ENCODE measurements at regions not wholly inside any gene's neighbourhood (a gene's known extent, or its start where the extent isn't known, plus 50 kb on each side); places are given as distances from the start of the nearest gene placed in this dataset.
"Not testable (repeated sequence)": the region's sequence is repeated elsewhere in the genome, so short reads cannot be mapped to it uniquely, and the experiment has no call there.

GRCh38 chr17:15872677-15873076 lies 72.3 kb upstream of the ADORA2B start:
- H2BK15ac ChIP-seq (ENCODE audit: low read length); H3K79me1 ChIP-seq (ENCODE audit: low read depth, low read length); H4K91ac ChIP-seq (ENCODE audit: low read depth, low read length, poor library complexity); H3K9me3 ChIP-seq (replicated peaks in 1 of 2; ENCODE audit: control insufficient read depth in 2 of 2, insufficient read depth in 1 of 2, low read depth in 1 of 2, low read length in 2 of 2); H2BK120ac ChIP-seq (ENCODE audit: low read depth, low read length); H3K9ac ChIP-seq (ENCODE audit: low read depth, low read length, poor library complexity); H3K4ac ChIP-seq (ENCODE audit: low read length); H3K18ac ChIP-seq (ENCODE audit: low read length); H2BK12ac ChIP-seq (ENCODE audit: low read length); H3K27ac ChIP-seq (replicated peaks; ENCODE audit: low read length); H3K36me3 ChIP-seq (replicated peaks in 1 of 2; ENCODE audit: control insufficient read depth in 2 of 2, insufficient read depth in 2 of 2, low read length in 2 of 2); H3K4me3 ChIP-seq (ENCODE audit: low read length in 2 of 2); H3K27me3 ChIP-seq (ENCODE audit: control insufficient read depth in 3 of 3, insufficient read depth in 3 of 3, low read depth in 1 of 3, low read length in 3 of 3); H3K4me2 ChIP-seq (ENCODE audit: insufficient read depth, low read length, poor library complexity, severe bottlenecking); H2BK5ac ChIP-seq (ENCODE audit: low read length); H3K4me1 ChIP-seq (ENCODE audit: control insufficient read depth in 2 of 2, insufficient read depth in 1 of 2, low read depth in 1 of 2, low read length in 2 of 2); H3K23ac ChIP-seq (ENCODE audit: low read depth, low read length, poor library complexity); H2AK5ac ChIP-seq (ENCODE audit: low read depth, low read length); DNase-seq (ENCODE audit: low spot score); H2AFZ ChIP-seq (ENCODE audit: low read length); H4K8ac ChIP-seq (ENCODE audit: low read depth, low read length); H3K14ac ChIP-seq (ENCODE audit: low read length): not testable (repeated sequence)
- WGBS, 2 donors (ENCODE audit: extremely low coverage in 2 of 2, insufficient read length in 2 of 2, insufficient replicate concordance in 1 of 2) = no CpG with 5 or more reads among the region's 4 CpGs

- H3K36me3 ChIP-seq (replicated peaks in 1 of 2; ENCODE audit: control insufficient read depth in 2 of 2, insufficient read depth in 2 of 2, low read length in 2 of 2); H3K27me3 ChIP-seq (ENCODE audit: control insufficient read depth in 3 of 3, insufficient read depth in 3 of 3, low read depth in 1 of 3, low read length in 3 of 3); H2AFZ ChIP-seq (ENCODE audit: low read length); H3K4me2 ChIP-seq (ENCODE audit: insufficient read depth, low read length, poor library complexity, severe bottlenecking); H3K18ac ChIP-seq (ENCODE audit: low read length); H3K27ac ChIP-seq (replicated peaks; ENCODE audit: low read length); H3K4me3 ChIP-seq (ENCODE audit: low read length in 2 of 2); H2BK15ac ChIP-seq (ENCODE audit: low read length); DNase-seq (ENCODE audit: low spot score); H3K4ac ChIP-seq (ENCODE audit: low read length); H3K9me3 ChIP-seq (replicated peaks in 1 of 2; ENCODE audit: control insufficient read depth in 2 of 2, insufficient read depth in 1 of 2, low read depth in 1 of 2, low read length in 2 of 2); H3K4me1 ChIP-seq (ENCODE audit: control insufficient read depth in 2 of 2, insufficient read depth in 1 of 2, low read depth in 1 of 2, low read length in 2 of 2); H3K79me1 ChIP-seq (ENCODE audit: low read depth, low read length); H4K91ac ChIP-seq (ENCODE audit: low read depth, low read length, poor library complexity); H3K14ac ChIP-seq (ENCODE audit: low read length); H3K9ac ChIP-seq (ENCODE audit: low read depth, low read length, poor library complexity); H4K8ac ChIP-seq (ENCODE audit: low read depth, low read length); H2AK5ac ChIP-seq (ENCODE audit: low read depth, low read length); H2BK12ac ChIP-seq (ENCODE audit: low read length); H2BK120ac ChIP-seq (ENCODE audit: low read depth, low read length); H3K23ac ChIP-seq (ENCODE audit: low read depth, low read length, poor library complexity); H2BK5ac ChIP-seq (ENCODE audit: low read length): not testable (repeated sequence)
- no CpG with 5 or more reads among the region's 7 CpGs for WGBS, 2 donors (ENCODE audit: extremely low coverage in 2 of 2, insufficient read length in 2 of 2, insufficient replicate concordance in 1 of 2)
Measured at GRCh38 chr17:15877882-15878500, 66.9 kb upstream of the ADORA2B start.

DNA sequence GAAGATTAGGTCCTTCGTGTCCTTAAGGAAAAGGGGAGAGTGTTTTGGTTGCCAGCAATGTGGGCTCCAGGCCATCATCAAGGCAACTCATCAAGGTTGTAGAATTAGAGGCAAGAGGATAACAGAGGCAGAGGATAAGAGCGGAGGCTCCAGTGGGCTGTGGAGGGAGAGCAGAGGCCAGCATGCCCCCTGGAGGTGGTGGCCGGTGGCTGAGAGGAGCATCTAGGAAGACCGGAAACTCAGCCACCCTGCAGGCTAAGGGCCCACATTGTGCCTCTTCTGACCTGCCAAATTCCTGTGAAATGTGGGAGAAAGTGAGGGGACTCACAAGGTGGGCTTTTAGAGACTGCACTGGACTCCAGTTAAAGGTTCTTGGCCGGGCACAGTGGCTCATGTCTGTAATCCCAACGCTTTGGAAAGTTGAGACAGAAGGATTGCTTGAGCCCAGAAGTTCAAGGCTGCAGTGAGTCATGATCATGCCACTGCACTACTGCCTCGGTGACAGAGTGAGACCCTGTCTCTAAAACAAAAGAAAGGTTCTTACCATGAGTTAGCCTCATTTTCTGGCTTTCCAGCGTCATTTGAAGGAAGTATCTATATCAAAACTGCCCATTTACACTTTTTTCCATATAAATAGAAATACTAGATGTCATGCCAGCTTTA lies 62.7 kb upstream of the ADORA2B start:
- Histone ChIP-seq H3K9me3 (replicated peaks in 1 of 2; ENCODE audit: control insufficient read depth in 2 of 2, insufficient read depth in 1 of 2, low read depth in 1 of 2, low read length in 2 of 2) (no peaks in the 10 kb centered on the region), H4K91ac (ENCODE audit: low read depth, low read length, poor library complexity) (no peak overlapping the region), H3K4me2 (ENCODE audit: insufficient read depth, low read length, poor library complexity, severe bottlenecking) (no peak overlapping the region), H2BK15ac (ENCODE audit: low read length) (no peak overlapping the region), H3K36me3 (replicated peaks in 1 of 2; ENCODE audit: control insufficient read depth in 2 of 2, insufficient read depth in 2 of 2, low read length in 2 of 2) (no peaks in the 10 kb centered on the region), H3K27me3 (ENCODE audit: control insufficient read depth in 3 of 3, insufficient read depth in 3 of 3, low read depth in 1 of 3, low read length in 3 of 3) (no peaks in the 10 kb centered on the region), H2BK120ac (ENCODE audit: low read depth, low read length) (no peak overlapping the region), H2AFZ (ENCODE audit: low read length) (no peak overlapping the region), H3K4me1 (ENCODE audit: control insufficient read depth in 2 of 2, insufficient read depth in 1 of 2, low read depth in 1 of 2, low read length in 2 of 2) (no peaks in the 10 kb centered on the region), H2AK5ac (ENCODE audit: low read depth, low read length) (no peak overlapping the region), H3K18ac (ENCODE audit: low read length) (peak overlapping the region; percentile 16), H3K4me3 (ENCODE audit: low read length in 2 of 2) (no peak overlapping the region), H2BK12ac (ENCODE audit: low read length) (no peak overlapping the region), H3K27ac (replicated peaks; ENCODE audit: low read length) (no peak overlapping the region), H2BK5ac (ENCODE audit: low read length) (no peak overlapping the region), H3K14ac (ENCODE audit: low read length) (no peak overlapping the region), H3K4ac (ENCODE audit: low read length) (no peak overlapping the region), H3K9ac (ENCODE audit: low read depth, low read length, poor library complexity) (no peak overlapping the region), H3K79me1 (ENCODE audit: low read depth, low read length) (no peaks in the 10 kb centered on the region), H4K8ac (ENCODE audit: low read depth, low read length) (no peak overlapping the region), H3K23ac (ENCODE audit: low read depth, low read length, poor library complexity) (no peak overlapping the region)
- no peak for DNase-seq (ENCODE audit: low spot score)
- no CpG with 5 or more reads among the region's 8 CpGs for WGBS, 2 donors (ENCODE audit: extremely low coverage in 2 of 2, insufficient read length in 2 of 2, insufficient replicate concordance in 1 of 2)

DNA sequence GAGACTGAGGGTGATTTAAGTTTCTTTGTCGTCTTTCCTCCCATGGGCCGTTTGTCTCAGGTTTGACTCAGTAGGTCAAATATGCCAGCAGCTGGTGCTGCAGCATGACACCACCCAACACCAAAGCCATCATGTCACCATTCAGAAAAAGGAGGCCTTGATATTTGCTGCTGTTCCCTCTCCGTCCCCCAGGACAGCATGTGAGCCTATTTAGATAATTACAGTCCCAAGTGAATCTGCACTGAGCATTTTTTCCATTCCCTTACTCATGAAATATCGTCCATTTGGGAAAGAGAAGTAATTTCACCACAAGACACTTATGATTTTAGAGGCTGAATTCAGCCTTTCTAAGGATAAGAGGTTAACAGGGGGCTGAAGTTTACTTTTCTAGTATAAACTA lies 62.2 kb upstream of the ADORA2B start:
- Histone ChIP-seq H3K4me2 (ENCODE audit: insufficient read depth, low read length, poor library complexity, severe bottlenecking) (no peak overlapping the region), H3K9ac (ENCODE audit: low read depth, low read length, poor library complexity) (no peak overlapping the region), H3K9me3 (replicated peaks in 1 of 2; ENCODE audit: control insufficient read depth in 2 of 2, insufficient read depth in 1 of 2, low read depth in 1 of 2, low read length in 2 of 2) (no peaks in the 10 kb centered on the region), H2BK5ac (ENCODE audit: low read length) (no peak overlapping the region), H4K8ac (ENCODE audit: low read depth, low read length) (no peak overlapping the region), H3K4me1 (ENCODE audit: control insufficient read depth in 2 of 2, insufficient read depth in 1 of 2, low read depth in 1 of 2, low read length in 2 of 2) (no peaks in the 10 kb centered on the region), H2BK120ac (ENCODE audit: low read depth, low read length) (no peak overlapping the region), H3K27me3 (ENCODE audit: control insufficient read depth in 3 of 3, insufficient read depth in 3 of 3, low read depth in 1 of 3, low read length in 3 of 3) (no peaks in the 10 kb centered on the region), H3K4ac (ENCODE audit: low read length) (no peak overlapping the region), H3K18ac (ENCODE audit: low read length) (no peak overlapping the region), H3K79me1 (ENCODE audit: low read depth, low read length) (no peaks in the 10 kb centered on the region), H4K91ac (ENCODE audit: low read depth, low read length, poor library complexity) (no peak overlapping the region), H3K27ac (replicated peaks; ENCODE audit: low read length) (no peak overlapping the region), H2AK5ac (ENCODE audit: low read depth, low read length) (no peak overlapping the region), H3K4me3 (ENCODE audit: low read length in 2 of 2) (no peak overlapping the region), H2BK15ac (ENCODE audit: low read length) (no peak overlapping the region), H3K36me3 (replicated peaks in 1 of 2; ENCODE audit: control insufficient read depth in 2 of 2, insufficient read depth in 2 of 2, low read length in 2 of 2) (no peaks in the 10 kb centered on the region), H3K14ac (ENCODE audit: low read length) (no peak overlapping the region), H2BK12ac (ENCODE audit: low read length) (no peak overlapping the region), H2AFZ (ENCODE audit: low read length) (no peak overlapping the region), H3K23ac (ENCODE audit: low read depth, low read length, poor library complexity) (no peak overlapping the region)
- no CpG with 5 or more reads among the region's 4 CpGs for WGBS, 2 donors (ENCODE audit: extremely low coverage in 2 of 2, insufficient read length in 2 of 2, insufficient replicate concordance in 1 of 2)
- DNase-seq (ENCODE audit: low spot score) = no peak

Data from neuronal stem cell (in vitro differentiated cells).